HCT116 (cell line): ENCODE measurements at regions not wholly inside any gene's neighbourhood (a gene's known extent, or its start where the extent isn't known, plus 50 kb on each side); places are given as distances from the start of the nearest gene placed in this dataset.

Experiments
- ATAC-seq: fragments of 200-7000 bp; cut with Tn5 transposase; 2 replicates; pipeline ENCODE4 v1.9.1; 2020; ENCODE audit warnings: mild to moderate bottlenecking, moderate library complexity
- BruUV-seq: library from RNA; stranded (reverse); fragments of 400-500 nt; replicated peaks from 2 replicates; lab custom pipeline; 2021; lab: Mats Ljungman, UMichigan
- CTCF ChIA-PET: fragments of 300-600 bp; sonication (Branson Sonifier 250); formaldehyde crosslinking; loops from one replicate; lab custom pipeline; 2021; ENCODE audit warnings: antibody characterized with exemption; lab: Charles Lee
- POLR2A ChIA-PET: fragments of 300-600, 350-600 bp; sonication (Branson Sonifier 250); formaldehyde crosslinking; loops from one replicate; lab custom pipeline; 2021; ENCODE audit warnings: antibody characterized with exemption; lab: Charles Lee
- RAD21 ChIA-PET, 2 experiments: fragments of 300-600 bp; sonication (Branson Sonifier 250); formaldehyde crosslinking; loops; one replicate each; lab custom pipeline; 2023; ENCODE audit warnings: low total read pairs in 2 of 2; ENCODE audit not compliant: uncharacterized antibody in 2 of 2, unreplicated experiment in 2 of 2, low non-redundant PET in 1 of 2; lab: Charles Lee
- DNase-seq: peaks from one replicate; pipeline ENCODE4 v3.0.0-alpha.2; 2010; ENCODE audit warnings: low read depth, low spot score
- H2AFZ ChIP-seq: fragments of 200-600 bp; shearing (Covaris generic), sonication (generic); 2 replicates; pipeline ENCODE4 v1.6.1; 2017; ENCODE audit warnings: low read depth, mixed run types, mixed read lengths, antibody characterized with exemption, low read length; ENCODE audit not compliant: poor library complexity, severe bottlenecking
- H3K27ac ChIP-seq: 2 replicates; pipeline ENCODE4 v1.5.1; 2012; ENCODE audit warnings: low read depth, low read length
- H3K27me3 ChIP-seq: fragments of 200-600 bp; sonication (generic); 2 replicates; pipeline ENCODE4 v1.6.1; 2016; ENCODE audit warnings: mixed run types, low read length, mixed read lengths; ENCODE audit not compliant: insufficient read depth
- H3K36me3 ChIP-seq, 2 experiments: fragments of 200-500 bp in 1 of 2; fragments of 200-600 bp in 1 of 2; sonication (Bioruptor generic) in 1 of 2; sonication (generic) in 1 of 2; 2 replicates each; pipeline versions ENCODE4 v1.5.1 to v1.6.1; 2014 to 2016; ENCODE audit warnings: low read length in 2 of 2, inconsistent platforms in 1 of 2, mixed read lengths in 1 of 2, mixed run types in 1 of 2; ENCODE audit not compliant: insufficient read depth in 2 of 2, control insufficient read depth in 1 of 2
- H3K4me1 ChIP-seq, 2 experiments: fragments of 200-600 bp in 1 of 2; sonication (generic) in 1 of 2; 2 replicates each; pipeline versions ENCODE4 v1.5.1 to v1.6.1; 2012 to 2017; ENCODE audit warnings: low read length in 2 of 2, inconsistent platforms in 1 of 2, mild to moderate bottlenecking in 1 of 2, mixed read lengths in 1 of 2, mixed run types in 1 of 2, moderate library complexity in 1 of 2; ENCODE audit not compliant: insufficient read depth in 2 of 2, control insufficient read depth in 1 of 2
- H3K4me2 ChIP-seq: fragments of 200-600 bp; sonication (generic); 2 replicates; pipeline ENCODE4 v1.6.1; 2017; ENCODE audit warnings: mixed run types, low read length, mixed read lengths
- H3K4me3 ChIP-seq, 2 experiments: fragments of 200-600 bp in 1 of 2; sonication (generic) in 1 of 2; replicated peaks in 1 of 2; 2 replicates each; pipeline ENCODE4 v1.5.1; 2011 to 2016; ENCODE audit warnings: low read length in 2 of 2, control low read depth in 1 of 2, low read depth in 1 of 2, mild to moderate bottlenecking in 1 of 2, mixed read lengths in 1 of 2, mixed run types in 1 of 2
- H3K79me2 ChIP-seq: fragments of 200-600 bp; sonication (generic); 2 replicates; pipeline ENCODE4 v1.6.1; 2017; ENCODE audit warnings: mild to moderate bottlenecking, mixed run types, low read length, moderate library complexity, mixed read lengths; ENCODE audit not compliant: insufficient read depth
- H3K9ac ChIP-seq: fragments of 200-600 bp; sonication (generic); 2 replicates; pipeline ENCODE4 v1.6.1; 2016; ENCODE audit warnings: low read length, mixed read lengths
- H3K9me2 ChIP-seq: fragments of 200-600 bp; sonication (generic), shearing (Covaris generic); 2 replicates; pipeline ENCODE4 v1.6.1; 2017; ENCODE audit warnings: mixed run types, mild to moderate bottlenecking, moderate library complexity; ENCODE audit not compliant: insufficient read depth
- H3K9me3 ChIP-seq, 2 experiments: fragments of 200-500 bp in 1 of 2; fragments of 200-600 bp in 1 of 2; sonication (Bioruptor generic) in 1 of 2; sonication (generic) in 1 of 2; 2 replicates each; pipeline ENCODE4 v1.6.1; 2014 to 2017; ENCODE audit warnings: low read length in 2 of 2, mixed read lengths in 2 of 2, inconsistent platforms in 1 of 2, low read depth in 1 of 2, mild to moderate bottlenecking in 1 of 2, mixed run types in 1 of 2, moderate library complexity in 1 of 2; ENCODE audit not compliant: control insufficient read depth in 1 of 2, insufficient read depth in 1 of 2
- H4K20me1 ChIP-seq: fragments of 200-600 bp; sonication (generic), shearing (Covaris generic); 2 replicates; pipeline ENCODE4 v1.6.1; 2017; ENCODE audit warnings: mixed run types, mild to moderate bottlenecking, moderate library complexity; ENCODE audit not compliant: insufficient read depth
- CBX3 ChIP-seq: IDR thresholded peaks from 2 replicates; pipeline ENCODE4 v1.6.1; 2012; ENCODE audit warnings: low read depth
- CEBPB ChIP-seq: IDR thresholded peaks from 2 replicates; pipeline ENCODE4 v1.6.1; 2012; ENCODE audit warnings: low read depth
- JUND ChIP-seq: IDR thresholded peaks from 2 replicates; pipeline ENCODE4 v1.6.1; 2012
- POLR2AphosphoS5 ChIP-seq: IDR thresholded peaks from 2 replicates; pipeline ENCODE4 v1.6.1; 2011; ENCODE audit warnings: mild to moderate bottlenecking, low read depth, low read length, moderate library complexity
- intact Hi-C: fragments of 100-400 bp; cut with micrococcal nuclease; formaldehyde crosslinking; loops from 2 replicates; pipeline ENCODE4 v1.10.0; 2022
- TF ChIP-seq, protein P1 (sequence below): IDR thresholded peaks from 2 replicates; pipeline ENCODE4 v1.6.1; 2011; ENCODE audit warnings: mild to moderate bottlenecking, low read length, moderate library complexity; ENCODE audit not compliant: insufficient replicate concordance; ENCODE audit errors: extremely low read depth
- TF ChIP-seq, protein P2 (sequence below), 3 experiments: fragments of 200-600 bp in 1 of 3; sonication (generic) in 1 of 3; IDR thresholded peaks in 2 of 3; conservative IDR thresholded peaks in 1 of 3; 2 replicates each; pipeline ENCODE4 v1.5.1; 2012 to 2017; ENCODE audit warnings: low read depth in 2 of 3, low read length in 2 of 3, antibody characterized with exemption in 1 of 3, borderline replicate concordance in 1 of 3, control low read depth in 1 of 3, mild to moderate bottlenecking in 1 of 3, mixed read lengths in 1 of 3, mixed run types in 1 of 3, moderate library complexity in 1 of 3; ENCODE audit not compliant: insufficient read depth in 1 of 3
- TF ChIP-seq, protein P3 (sequence below): IDR thresholded peaks from 2 replicates; pipeline ENCODE4 v1.6.1; 2012; ENCODE audit warnings: low read depth

DNA sequence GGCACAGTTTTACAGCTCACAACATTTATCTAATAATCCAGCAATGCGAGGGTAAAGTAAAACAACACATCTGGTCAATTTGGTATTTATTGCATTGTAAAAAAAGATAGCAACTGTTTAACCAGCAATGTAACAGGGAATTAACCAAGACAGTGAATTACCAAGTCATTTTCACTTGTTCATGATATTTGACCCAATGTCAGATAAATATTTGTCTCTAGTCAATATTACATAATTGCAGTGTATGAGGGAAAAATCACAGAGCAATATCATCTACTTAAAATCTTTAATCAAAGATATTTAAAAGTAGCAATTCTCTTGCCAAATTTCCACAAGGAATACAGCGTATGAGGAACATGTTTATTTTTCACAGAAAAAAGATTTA, 1265.1 kb upstream of the CHAC2 start:
- H3K27me3 ChIP-seq: no peaks in the 10 kb centered on the region
- H3K27ac ChIP-seq: no peak overlapping the region
- no peaks in the 10 kb centered on the region for H3K9me3 ChIP-seq
- ChIA-PET RAD21 (no interaction called here), CTCF (no interaction called here), POLR2A (no interaction called here)
- H3K4me2 ChIP-seq: no peak overlapping the region
- ATAC-seq (no peak), DNase-seq (no peak)
- H3K9me2 ChIP-seq: no peaks in the 10 kb centered on the region
- H2AFZ ChIP-seq: no peak overlapping the region
- no peak overlapping the region for H3K9ac ChIP-seq
- no peaks in the 10 kb centered on the region for H3K79me2 ChIP-seq
- intact Hi-C loops: no loop called here
- no peaks in the 10 kb centered on the region for H4K20me1 ChIP-seq
- no peaks in the 10 kb centered on the region for H3K36me3 ChIP-seq
- no peak overlapping the region for H3K4me3 ChIP-seq
- TF ChIP-seq, protein P1, sequence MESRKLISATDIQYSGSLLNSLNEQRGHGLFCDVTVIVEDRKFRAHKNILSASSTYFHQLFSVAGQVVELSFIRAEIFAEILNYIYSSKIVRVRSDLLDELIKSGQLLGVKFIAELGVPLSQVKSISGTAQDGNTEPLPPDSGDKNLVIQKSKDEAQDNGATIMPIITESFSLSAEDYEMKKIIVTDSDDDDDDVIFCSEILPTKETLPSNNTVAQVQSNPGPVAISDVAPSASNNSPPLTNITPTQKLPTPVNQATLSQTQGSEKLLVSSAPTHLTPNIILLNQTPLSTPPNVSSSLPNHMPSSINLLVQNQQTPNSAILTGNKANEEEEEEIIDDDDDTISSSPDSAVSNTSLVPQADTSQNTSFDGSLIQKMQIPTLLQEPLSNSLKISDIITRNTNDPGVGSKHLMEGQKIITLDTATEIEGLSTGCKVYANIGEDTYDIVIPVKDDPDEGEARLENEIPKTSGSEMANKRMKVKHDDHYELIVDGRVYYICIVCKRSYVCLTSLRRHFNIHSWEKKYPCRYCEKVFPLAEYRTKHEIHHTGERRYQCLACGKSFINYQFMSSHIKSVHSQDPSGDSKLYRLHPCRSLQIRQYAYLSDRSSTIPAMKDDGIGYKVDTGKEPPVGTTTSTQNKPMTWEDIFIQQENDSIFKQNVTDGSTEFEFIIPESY: no peak
- TF ChIP-seq POLR2AphosphoS5: no peak
- TF ChIP-seq, protein P2, sequence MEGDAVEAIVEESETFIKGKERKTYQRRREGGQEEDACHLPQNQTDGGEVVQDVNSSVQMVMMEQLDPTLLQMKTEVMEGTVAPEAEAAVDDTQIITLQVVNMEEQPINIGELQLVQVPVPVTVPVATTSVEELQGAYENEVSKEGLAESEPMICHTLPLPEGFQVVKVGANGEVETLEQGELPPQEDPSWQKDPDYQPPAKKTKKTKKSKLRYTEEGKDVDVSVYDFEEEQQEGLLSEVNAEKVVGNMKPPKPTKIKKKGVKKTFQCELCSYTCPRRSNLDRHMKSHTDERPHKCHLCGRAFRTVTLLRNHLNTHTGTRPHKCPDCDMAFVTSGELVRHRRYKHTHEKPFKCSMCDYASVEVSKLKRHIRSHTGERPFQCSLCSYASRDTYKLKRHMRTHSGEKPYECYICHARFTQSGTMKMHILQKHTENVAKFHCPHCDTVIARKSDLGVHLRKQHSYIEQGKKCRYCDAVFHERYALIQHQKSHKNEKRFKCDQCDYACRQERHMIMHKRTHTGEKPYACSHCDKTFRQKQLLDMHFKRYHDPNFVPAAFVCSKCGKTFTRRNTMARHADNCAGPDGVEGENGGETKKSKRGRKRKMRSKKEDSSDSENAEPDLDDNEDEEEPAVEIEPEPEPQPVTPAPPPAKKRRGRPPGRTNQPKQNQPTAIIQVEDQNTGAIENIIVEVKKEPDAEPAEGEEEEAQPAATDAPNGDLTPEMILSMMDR (IDR thresholded peaks at IDR 0.05 in 2 of 3, conservative IDR thresholded peaks at IDR 0.05 in 1 of 3; ENCODE audit: borderline replicate concordance in 1 of 3, insufficient read depth in 1 of 3, low read depth in 2 of 3, low read length in 2 of 3): no peak
- TF ChIP-seq CBX3: no peak
- no peak for TF ChIP-seq CEBPB
- no peak for TF ChIP-seq JUND
- TF ChIP-seq, protein P3, sequence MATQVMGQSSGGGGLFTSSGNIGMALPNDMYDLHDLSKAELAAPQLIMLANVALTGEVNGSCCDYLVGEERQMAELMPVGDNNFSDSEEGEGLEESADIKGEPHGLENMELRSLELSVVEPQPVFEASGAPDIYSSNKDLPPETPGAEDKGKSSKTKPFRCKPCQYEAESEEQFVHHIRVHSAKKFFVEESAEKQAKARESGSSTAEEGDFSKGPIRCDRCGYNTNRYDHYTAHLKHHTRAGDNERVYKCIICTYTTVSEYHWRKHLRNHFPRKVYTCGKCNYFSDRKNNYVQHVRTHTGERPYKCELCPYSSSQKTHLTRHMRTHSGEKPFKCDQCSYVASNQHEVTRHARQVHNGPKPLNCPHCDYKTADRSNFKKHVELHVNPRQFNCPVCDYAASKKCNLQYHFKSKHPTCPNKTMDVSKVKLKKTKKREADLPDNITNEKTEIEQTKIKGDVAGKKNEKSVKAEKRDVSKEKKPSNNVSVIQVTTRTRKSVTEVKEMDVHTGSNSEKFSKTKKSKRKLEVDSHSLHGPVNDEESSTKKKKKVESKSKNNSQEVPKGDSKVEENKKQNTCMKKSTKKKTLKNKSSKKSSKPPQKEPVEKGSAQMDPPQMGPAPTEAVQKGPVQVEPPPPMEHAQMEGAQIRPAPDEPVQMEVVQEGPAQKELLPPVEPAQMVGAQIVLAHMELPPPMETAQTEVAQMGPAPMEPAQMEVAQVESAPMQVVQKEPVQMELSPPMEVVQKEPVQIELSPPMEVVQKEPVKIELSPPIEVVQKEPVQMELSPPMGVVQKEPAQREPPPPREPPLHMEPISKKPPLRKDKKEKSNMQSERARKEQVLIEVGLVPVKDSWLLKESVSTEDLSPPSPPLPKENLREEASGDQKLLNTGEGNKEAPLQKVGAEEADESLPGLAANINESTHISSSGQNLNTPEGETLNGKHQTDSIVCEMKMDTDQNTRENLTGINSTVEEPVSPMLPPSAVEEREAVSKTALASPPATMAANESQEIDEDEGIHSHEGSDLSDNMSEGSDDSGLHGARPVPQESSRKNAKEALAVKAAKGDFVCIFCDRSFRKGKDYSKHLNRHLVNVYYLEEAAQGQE: no peak
- TF ChIP-seq, all 23 proteins: peak for 0
- H3K4me1 ChIP-seq: no peaks in the 10 kb centered on the region
- no TSS peak for BruUV-seq
